ENCODE measurements at regions not wholly inside any gene's neighbourhood (a gene's known extent, or its start where the extent isn't known, plus 50 kb on each side); places are given as distances from the start of the nearest gene placed in this dataset.

DNA sequence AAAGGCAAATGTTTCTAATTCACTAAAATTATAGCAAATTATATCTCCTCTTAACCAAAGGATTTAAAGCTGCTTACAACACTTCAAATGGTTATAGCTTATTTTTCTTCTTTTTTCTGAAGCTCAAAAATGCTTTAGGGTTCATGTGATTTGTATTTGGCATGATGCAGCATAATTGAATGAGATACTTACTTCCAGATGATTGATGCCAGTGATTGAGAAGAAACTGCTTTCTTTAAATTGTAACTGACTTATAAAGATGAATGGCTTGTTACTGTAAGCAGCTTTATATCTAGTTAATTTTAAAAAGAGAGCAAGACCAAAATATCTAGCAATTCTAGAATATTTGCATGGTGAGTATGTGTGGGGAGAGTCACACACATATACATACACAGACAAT, 270.7 kb upstream of the THRB start:
- in situ Hi-C loops (cut with MboI; ENCODE audit: low pct_unique_long_range_greater_than_20kb in 2 of 9, low sequenced_read_pairs in 9 of 9, unreplicated experiment in 9 of 9) = loop anchor here in 1 of 9 experiments (25.0 kb wide), 1 partner anchor 822 kb away; no protein-coding TSS in a partner anchor
- ATAC-seq (replicated peaks in 6 of 8) = no peak
- Histone ChIP-seq H3K4me1 (replicated peaks in 1 of 2) (peaks cover 0 to 5% of the 10 kb centered on the region in 2 donors), H3K4me3 (no peak overlapping the region), H3K27ac (no peak overlapping the region)

DNA sequence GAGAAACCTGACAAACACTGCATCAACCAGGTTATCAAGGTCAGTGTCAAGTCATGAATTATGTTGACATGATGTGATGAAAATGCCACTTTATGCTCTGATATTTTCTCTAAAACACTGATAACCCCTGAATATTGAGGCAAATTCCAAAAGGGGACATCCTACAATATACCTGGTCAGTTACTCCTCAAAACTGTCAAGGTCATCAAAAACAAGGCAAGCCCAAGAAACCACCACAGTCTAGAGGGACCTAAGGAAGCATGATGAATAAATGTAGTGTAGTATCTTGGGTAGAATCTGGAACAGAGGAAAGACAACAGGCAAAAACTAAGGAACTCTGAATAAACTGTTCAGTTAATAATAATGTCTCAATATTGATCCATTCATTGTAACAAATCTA, 275.3 kb upstream of the THRB start:
- H3K4me3 ChIP-seq = no peak overlapping the region
- H3K4me1 ChIP-seq (replicated peaks in 1 of 2) = peaks cover 0 to 7% of the 10 kb centered on the region in 2 donors
- no peak overlapping the region for H3K27ac ChIP-seq
- in situ Hi-C loops (cut with MboI; ENCODE audit: low pct_unique_long_range_greater_than_20kb in 2 of 9, low sequenced_read_pairs in 9 of 9, unreplicated experiment in 9 of 9) = loop anchor here in 2 of 9 experiments (10.0 to 25.0 kb wide), 2 partner anchors 815 to 817 kb away; no protein-coding TSS in a partner anchor
- no peak for ATAC-seq (replicated peaks in 6 of 8)

DNA sequence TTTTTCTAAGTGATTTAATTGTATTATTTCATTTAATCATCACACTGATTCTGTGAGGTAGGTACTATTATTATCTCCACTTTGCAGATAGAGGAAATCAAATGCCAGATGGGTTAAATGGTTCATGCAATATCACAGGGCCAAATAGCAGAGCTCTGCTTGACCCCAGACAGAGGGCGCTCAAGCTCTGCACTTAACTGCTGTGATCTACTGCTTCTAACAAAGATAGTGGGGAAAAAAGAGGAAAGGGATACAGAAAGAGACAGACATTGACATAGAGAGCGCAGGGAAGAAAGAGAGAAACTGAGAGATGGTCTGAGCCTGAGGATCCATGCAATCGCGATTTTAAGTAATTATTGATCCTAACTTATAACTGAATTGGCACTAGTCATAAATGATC, 279.1 kb upstream of the THRB start:
- in situ Hi-C loops (cut with MboI; ENCODE audit: low pct_unique_long_range_greater_than_20kb in 2 of 9, low sequenced_read_pairs in 9 of 9, unreplicated experiment in 9 of 9) = loop anchor here in 2 of 9 experiments (10.0 to 25.0 kb wide), 2 partner anchors 811 to 814 kb away; no protein-coding TSS in a partner anchor
- H3K4me3 ChIP-seq = no peak overlapping the region
- WGBS, 10 experiments = 0 to 27% (median 13%) methylated on average over 2 to 4 of the region's 4 CpGs; no CpG with 5 or more reads in 1 of the 10 experiments
- peak; percentile 85 to 98 (median 92) for ATAC-seq (replicated peaks in 6 of 8)
- H3K4me1 ChIP-seq (replicated peaks in 1 of 2) = peaks cover 0 to 7% of the 10 kb centered on the region in 2 donors
- no peak overlapping the region for H3K27ac ChIP-seq

DNA sequence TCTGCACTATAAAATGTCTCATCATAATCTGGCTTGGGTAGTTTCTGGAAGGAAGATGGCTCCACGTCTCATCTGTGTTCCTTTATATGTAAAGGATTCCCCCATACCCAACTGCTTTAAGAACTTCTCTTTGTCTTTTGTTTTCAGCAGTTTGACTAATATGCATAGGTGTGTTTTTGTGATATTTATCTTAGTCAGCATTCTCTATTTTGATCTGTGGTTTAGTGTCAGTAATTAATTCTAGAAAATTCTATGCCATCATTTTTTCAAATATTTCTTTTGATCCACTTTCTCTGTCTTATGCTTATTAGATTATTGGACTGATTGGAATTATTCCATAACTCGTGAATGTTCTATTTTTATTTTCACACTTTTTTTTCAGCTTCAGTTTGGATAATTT, 286.3 kb upstream of the THRB start:
- Histone ChIP-seq H3K4me1 (replicated peaks in 1 of 2) (no peaks in the 10 kb centered on the region), H3K4me3 (no peak overlapping the region), H3K27ac (no peak overlapping the region)
- in situ Hi-C loops (cut with MboI; ENCODE audit: low pct_unique_long_range_greater_than_20kb in 2 of 9, low sequenced_read_pairs in 9 of 9, unreplicated experiment in 9 of 9) = loop anchor here in 3 of 9 experiments (25.0 kb wide), 2 partner anchors 781 to 806 kb away; no protein-coding TSS in a partner anchor
- ATAC-seq (replicated peaks in 6 of 8) = no peak
- 8 to 76% (median 53%) methylated on average over 1 to 2 of the region's 2 CpGs; no CpG with 5 or more reads in 1 of the 10 experiments for WGBS, 10 experiments

DNA sequence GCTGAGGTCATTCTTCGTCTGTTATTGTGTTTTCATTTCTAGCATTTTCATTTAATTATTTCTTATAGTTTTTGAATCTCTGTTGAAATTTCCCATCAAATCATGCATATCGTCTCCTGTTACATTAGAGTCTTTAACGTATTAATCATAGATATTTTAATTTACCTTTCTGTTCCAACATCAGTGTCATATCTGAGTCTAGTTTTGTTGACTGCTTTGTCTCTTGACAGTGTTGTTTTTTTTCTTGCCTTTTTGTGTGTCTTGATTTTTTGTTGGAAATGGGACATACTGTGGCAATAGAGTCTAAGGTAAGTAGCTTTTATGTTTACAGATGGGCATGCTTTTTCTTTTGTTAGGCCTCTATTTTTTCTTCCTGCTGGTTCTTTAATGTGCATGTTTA, 286.8 kb upstream of the THRB start:
- in situ Hi-C loops (cut with MboI; ENCODE audit: low pct_unique_long_range_greater_than_20kb in 2 of 9, low sequenced_read_pairs in 9 of 9, unreplicated experiment in 9 of 9) = loop anchor here in 3 of 9 experiments (25.0 kb wide), 2 partner anchors 781 to 806 kb away; no protein-coding TSS in a partner anchor
- Histone ChIP-seq H3K4me3 (no peak overlapping the region), H3K4me1 (replicated peaks in 1 of 2) (no peaks in the 10 kb centered on the region), H3K27ac (no peak overlapping the region)
- no peak for ATAC-seq (replicated peaks in 6 of 8)
- WGBS, 10 experiments = 37 to 100% (median 89%) methylated on average over 3 of the region's 3 CpGs

DNA sequence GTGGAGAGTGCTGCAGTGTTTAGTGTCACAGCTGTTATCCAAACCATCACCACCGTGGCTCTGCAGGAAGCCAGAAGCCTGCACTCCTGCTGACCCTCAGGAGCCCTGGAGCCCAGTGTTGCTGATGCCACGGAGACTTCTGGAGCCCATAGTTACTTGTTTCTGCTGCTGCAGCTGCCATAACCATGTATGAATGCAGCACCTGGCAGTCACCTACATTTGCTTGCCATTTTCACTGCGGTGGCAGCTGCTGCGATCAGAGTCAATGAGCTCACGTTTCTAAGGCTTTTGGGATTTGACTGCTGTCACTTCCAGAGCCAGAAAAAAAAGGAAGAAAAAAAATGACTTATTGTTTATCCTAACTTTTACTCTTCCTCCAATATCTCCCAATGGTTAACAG, 299.2 kb upstream of the THRB start:
- Histone ChIP-seq H3K4me1 (replicated peaks in 1 of 2) (no peaks in the 10 kb centered on the region), H3K27ac (no peak overlapping the region), H3K4me3 (no peak overlapping the region)
- WGBS, 10 experiments = 42 to 90% (median 67%) methylated on average over 2 to 4 of the region's 5 CpGs; no CpG with 5 or more reads in 3 of the 10 experiments
- ATAC-seq (replicated peaks in 6 of 8) = no peak
- in situ Hi-C loops (cut with MboI; ENCODE audit: low pct_unique_long_range_greater_than_20kb in 2 of 9, low sequenced_read_pairs in 9 of 9, unreplicated experiment in 9 of 9) = loop anchor here in 3 of 9 experiments (25.0 kb wide), 2 partner anchors 768 to 793 kb away; no protein-coding TSS in a partner anchor

DNA sequence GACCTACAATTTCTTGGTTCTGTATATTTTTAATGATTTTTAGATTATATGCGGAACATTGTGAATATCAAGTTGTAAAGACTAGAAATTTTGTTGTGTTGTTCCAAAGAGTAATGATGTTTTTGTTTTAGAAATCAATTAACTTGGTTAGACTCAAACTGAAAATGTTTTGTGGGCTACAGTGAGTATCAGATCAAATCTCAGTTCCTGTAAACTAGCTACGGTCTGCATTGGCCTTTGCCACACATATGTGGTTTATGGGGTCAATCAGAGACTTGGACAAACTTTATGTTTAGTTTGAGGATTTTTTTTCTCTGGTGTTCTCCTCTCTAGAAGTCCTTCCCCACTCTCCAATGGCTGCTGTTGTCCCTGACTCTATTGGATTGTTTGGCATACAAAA, 308.0 kb upstream of the THRB start:
- H3K4me3 ChIP-seq = no peak overlapping the region
- in situ Hi-C loops (cut with MboI; ENCODE audit: low pct_unique_long_range_greater_than_20kb in 2 of 9, low sequenced_read_pairs in 9 of 9, unreplicated experiment in 9 of 9) = no loop called here
- no peak overlapping the region for H3K27ac ChIP-seq
- no peaks in the 10 kb centered on the region for H3K4me1 ChIP-seq (replicated peaks in 1 of 2)
- no peak for ATAC-seq (replicated peaks in 6 of 8)
- 0 to 100% (median 88%) methylated on average over 1 to 2 of the region's 2 CpGs; no CpG with 5 or more reads in 1 of the 10 experiments for WGBS, 10 experiments

DNA sequence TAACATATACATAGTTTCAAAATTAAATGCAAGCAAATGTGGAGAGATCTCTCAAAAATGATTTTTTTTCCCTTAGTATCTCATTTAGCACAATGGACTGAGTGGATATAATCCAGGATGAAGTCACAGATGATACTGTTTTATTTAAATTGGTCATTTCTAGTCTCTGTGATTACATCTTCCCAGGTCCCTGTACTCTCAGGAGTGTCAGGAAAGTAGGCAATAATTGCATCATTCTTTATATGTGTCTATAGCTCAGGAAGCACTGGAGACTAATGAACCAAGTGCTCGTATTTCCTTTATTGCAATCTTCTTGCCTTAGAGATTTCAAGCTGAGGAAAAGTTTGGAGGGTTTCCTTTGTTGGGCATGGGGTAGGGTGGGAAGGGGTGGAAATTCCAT, 309.4 kb upstream of the THRB start:
- Histone ChIP-seq H3K4me1 (replicated peaks in 1 of 2) (no peaks in the 10 kb centered on the region), H3K27ac (no peak overlapping the region), H3K4me3 (no peak overlapping the region)
- peak in 4 of 8 experiments; percentile 40 to 80 (median 60) for ATAC-seq (replicated peaks in 6 of 8)
- in situ Hi-C loops (cut with MboI; ENCODE audit: low pct_unique_long_range_greater_than_20kb in 2 of 9, low sequenced_read_pairs in 9 of 9, unreplicated experiment in 9 of 9) = no loop called here
- 0 to 100% (median 86%) methylated on average over 1 of the region's 1 CpG; no CpG with 5 or more reads in 3 of the 10 experiments for WGBS, 10 experiments

DNA sequence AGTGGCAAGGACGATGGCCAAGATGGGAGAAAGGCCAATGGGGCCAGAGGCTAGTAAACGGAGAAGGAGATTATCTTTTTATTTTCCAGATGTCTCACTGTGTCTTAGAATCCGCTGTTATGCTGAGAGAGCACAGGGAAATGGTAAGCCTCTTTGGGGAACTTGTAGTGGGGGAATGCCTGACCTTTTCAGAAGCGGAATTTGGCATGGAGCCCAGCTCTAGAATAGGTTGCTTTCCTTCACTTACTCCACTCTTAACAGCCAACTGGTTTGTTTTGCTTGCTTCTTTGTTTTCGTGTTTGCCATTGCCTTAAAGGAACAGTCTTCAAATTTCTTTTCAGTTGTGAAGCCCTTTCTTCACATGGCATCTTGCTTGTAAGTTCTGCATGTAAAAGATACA, 316.2 kb upstream of the THRB start:
- Histone ChIP-seq H3K4me1 (replicated peaks in 1 of 2) (no peaks in the 10 kb centered on the region), H3K4me3 (no peak overlapping the region), H3K27ac (no peak overlapping the region)
- in situ Hi-C loops (cut with MboI; ENCODE audit: low pct_unique_long_range_greater_than_20kb in 2 of 9, low sequenced_read_pairs in 9 of 9, unreplicated experiment in 9 of 9) = no loop called here
- 3 to 83% (median 53%) methylated on average over 1 to 5 of the region's 5 CpGs; no CpG with 5 or more reads in 1 of the 10 experiments for WGBS, 10 experiments
- peak in 1 of 8 experiments; percentile 41 for ATAC-seq (replicated peaks in 6 of 8)

DNA sequence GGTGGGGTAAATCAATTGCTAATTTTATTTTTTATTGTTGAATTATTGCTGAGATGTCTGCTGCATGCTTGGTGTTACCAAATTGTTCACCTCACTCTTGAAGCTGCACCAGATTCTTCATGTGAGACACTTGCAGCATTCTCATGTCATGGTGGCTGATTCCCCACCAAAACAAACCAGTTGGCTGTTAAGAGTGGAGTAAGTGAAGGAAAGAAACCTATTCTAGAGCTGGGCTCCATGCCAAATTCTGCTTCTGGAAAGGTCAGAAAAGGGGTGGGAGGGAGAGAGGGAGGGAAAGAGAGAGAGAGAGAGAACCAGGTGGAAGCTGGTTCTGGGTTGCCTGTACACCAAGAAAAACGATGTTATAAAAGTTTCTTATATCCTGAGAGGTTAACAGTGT, 317.5 kb upstream of the THRB start:
- Histone ChIP-seq H3K4me3 (no peak overlapping the region), H3K27ac (no peak overlapping the region), H3K4me1 (replicated peaks in 1 of 2) (no peaks in the 10 kb centered on the region)
- WGBS, 10 experiments = 0 to 100% (median 71%) methylated on average over 1 of the region's 1 CpG; no CpG with 5 or more reads in 1 of the 10 experiments
- ATAC-seq (replicated peaks in 6 of 8) = no peak
- in situ Hi-C loops (cut with MboI; ENCODE audit: low pct_unique_long_range_greater_than_20kb in 2 of 9, low sequenced_read_pairs in 9 of 9, unreplicated experiment in 9 of 9) = no loop called here

DNA sequence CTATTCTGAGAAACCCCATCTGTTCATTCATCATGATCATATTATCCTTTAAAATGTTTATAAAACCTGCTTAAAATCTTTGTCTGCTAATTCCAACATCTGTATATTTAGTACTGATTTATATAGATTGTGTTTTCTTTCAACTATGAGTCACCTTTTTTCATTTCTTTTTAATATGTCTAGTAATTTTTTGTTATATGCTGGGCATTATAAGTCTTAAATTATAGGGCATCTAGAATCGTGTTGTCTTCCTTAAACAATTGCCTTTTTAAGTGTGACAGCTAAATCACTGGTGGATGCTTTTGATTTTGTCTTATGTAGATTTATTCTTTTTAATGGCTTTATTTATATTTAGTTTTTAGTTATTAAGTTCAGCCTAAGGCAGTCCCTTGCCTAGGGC, 323.4 kb upstream of the THRB start:
- no peak for ATAC-seq (replicated peaks in 6 of 8)
- in situ Hi-C loops (cut with MboI; ENCODE audit: low pct_unique_long_range_greater_than_20kb in 2 of 9, low sequenced_read_pairs in 9 of 9, unreplicated experiment in 9 of 9) = no loop called here

DNA sequence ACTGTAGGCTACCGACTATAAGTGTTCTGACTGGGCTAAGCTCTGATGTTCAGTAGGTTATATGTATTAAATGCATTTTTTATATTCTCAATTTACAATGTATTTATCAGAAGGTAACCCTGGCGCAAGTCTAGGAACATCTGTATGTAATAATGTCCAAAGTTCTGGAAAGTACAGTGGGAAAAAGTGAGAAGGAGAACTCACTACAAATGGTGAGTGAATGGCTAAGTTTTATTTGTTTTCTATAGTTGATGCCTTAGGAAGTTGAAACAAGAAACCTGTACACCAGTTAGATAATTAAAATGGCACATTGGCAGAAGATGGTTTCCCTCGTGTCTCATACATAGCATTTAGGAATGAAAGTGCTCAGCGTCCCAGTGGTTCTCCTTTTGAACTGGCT, 333.4 kb upstream of the THRB start:
- Histone ChIP-seq H3K4me1 (replicated peaks in 1 of 2) (peaks cover 0 to 6% of the 10 kb centered on the region in 2 donors), H3K27ac (no peak overlapping the region), H3K4me3 (no peak overlapping the region)
- no peak for ATAC-seq (replicated peaks in 6 of 8)
- in situ Hi-C loops (cut with MboI; ENCODE audit: low pct_unique_long_range_greater_than_20kb in 2 of 9, low sequenced_read_pairs in 9 of 9, unreplicated experiment in 9 of 9) = no loop called here
- WGBS, 10 experiments = 29 to 100% (median 77%) methylated on average over 1 to 4 of the region's 4 CpGs

More for the DNA sequence above, 323.4 kb upstream of the THRB start:
- Histone ChIP-seq H3K27ac (no peak overlapping the region), H3K4me1 (replicated peaks in 1 of 2) (no peaks in the 10 kb centered on the region), H3K4me3 (no peak overlapping the region)
- 0 to 100% (median 83%) methylated on average over 1 of the region's 1 CpG; no CpG with 5 or more reads in 3 of the 10 experiments for WGBS, 10 experiments

DNA sequence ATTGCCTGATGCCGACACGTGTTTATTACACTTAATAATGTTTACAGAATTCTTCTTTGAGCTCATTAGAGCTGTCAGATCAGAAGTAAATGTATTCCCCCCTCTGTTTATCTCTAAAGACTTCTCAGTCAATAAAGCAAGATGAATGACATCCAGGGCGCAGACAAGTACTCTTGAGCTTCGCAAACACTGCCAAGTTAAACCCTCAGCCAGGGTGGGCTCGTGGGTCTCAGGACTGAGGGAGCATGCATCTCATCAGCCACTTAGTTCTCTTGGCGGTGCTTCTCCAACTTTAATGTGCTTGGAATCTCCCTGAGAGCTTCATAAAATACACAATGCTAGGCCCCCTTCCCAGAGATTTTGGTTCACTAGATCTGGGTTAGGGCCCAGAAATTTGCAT, 333.9 kb upstream of the THRB start:
- peaks cover 0 to 6% of the 10 kb centered on the region in 2 donors for H3K4me1 ChIP-seq (replicated peaks in 1 of 2)
- in situ Hi-C loops (cut with MboI; ENCODE audit: low pct_unique_long_range_greater_than_20kb in 2 of 9, low sequenced_read_pairs in 9 of 9, unreplicated experiment in 9 of 9) = no loop called here
- peak in 2 of 8 experiments; percentile 0 to 2 for ATAC-seq (replicated peaks in 6 of 8)
- H3K4me3 ChIP-seq = peak overlapping the region in 4 of 5 donors; percentile 42 to 70 (median 59)
- WGBS, 10 experiments = 50 to 100% (median 73%) methylated on average over 1 to 6 of the region's 6 CpGs; no CpG with 5 or more reads in 2 of the 10 experiments
- H3K27ac ChIP-seq = peak overlapping the region in 1 of 2 donors; percentile 80

DNA sequence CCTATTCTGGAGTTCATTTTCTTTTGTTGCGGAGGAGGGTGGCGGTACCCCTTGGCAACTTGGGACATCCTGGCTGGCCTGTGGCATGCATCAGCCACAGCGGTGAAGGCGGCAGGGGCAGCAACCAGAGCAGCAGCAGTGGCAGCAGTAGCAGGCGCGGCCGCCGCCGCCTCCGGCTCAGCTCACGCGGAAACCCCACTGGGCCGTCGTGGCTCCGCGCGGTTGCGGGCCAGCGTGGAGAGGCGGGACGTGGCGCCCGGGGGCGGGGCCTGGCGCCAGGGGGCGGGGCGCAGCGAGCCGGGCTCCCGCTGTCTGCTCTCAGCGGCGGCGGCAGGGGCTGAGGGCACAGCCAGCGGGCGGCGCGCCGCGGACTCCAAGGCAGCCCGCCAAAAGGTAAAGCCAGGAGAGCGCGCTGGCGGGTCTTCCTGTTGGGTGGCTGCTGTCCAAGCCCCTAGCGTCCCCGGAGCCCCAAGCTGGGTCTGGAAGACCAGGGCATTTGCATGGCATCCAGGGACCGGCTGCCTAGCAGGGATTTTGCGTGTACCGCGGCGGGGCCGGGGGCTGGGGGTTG, 334.4 kb upstream of the THRB start:
- peak; percentile 73 to 93 (median 92) for ATAC-seq (replicated peaks in 6 of 8)
- in situ Hi-C loops (cut with MboI; ENCODE audit: low pct_unique_long_range_greater_than_20kb in 2 of 9, low sequenced_read_pairs in 9 of 9, unreplicated experiment in 9 of 9) = no loop called here
- 42 to 83% (median 80%) methylated on average over 1 to 2 of the region's 51 CpGs; no CpG with 5 or more reads in 7 of the 10 experiments for WGBS, 10 experiments
- peak overlapping the region; percentile 42 to 70 (median 49) for H3K4me3 ChIP-seq
- peak overlapping the region in 1 of 2 donors; percentile 80 for H3K27ac ChIP-seq
- peaks cover 0 to 6% of the 10 kb centered on the region in 2 donors for H3K4me1 ChIP-seq (replicated peaks in 1 of 2)
